Stomach smooth muscle (tissue), 2 donors: ENCODE measurements at regions not wholly inside any gene's neighbourhood (a gene's known extent, or its start where the extent isn't known, plus 50 kb on each side); places are given as distances from the start of the nearest gene placed in this dataset.

ENCODE experiments used
- H3K27ac ChIP-seq: one replicate; pipeline ENCODE4 v1.7.0; 2013; ENCODE audit warnings: mild to moderate bottlenecking, low read length, inconsistent platforms
- H3K27me3 ChIP-seq, 2 donors: one replicate each; pipeline ENCODE4 v1.7.0; 2013; ENCODE audit warnings: low read length in 2 of 2; ENCODE audit not compliant: insufficient read depth in 2 of 2, control insufficient read depth in 1 of 2
- H3K36me3 ChIP-seq, 2 donors: one replicate each; pipeline ENCODE4 v1.7.0; 2013; ENCODE audit warnings: low read length in 2 of 2; ENCODE audit not compliant: control insufficient read depth in 2 of 2, insufficient read depth in 2 of 2
- H3K4me1 ChIP-seq: one replicate; pipeline ENCODE4 v1.7.0; 2013; ENCODE audit warnings: low read length; ENCODE audit not compliant: control insufficient read depth, insufficient read depth
- H3K4me3 ChIP-seq, 2 donors: one replicate each; pipeline ENCODE4 v1.7.0; 2013; ENCODE audit warnings: low read length in 2 of 2
- H3K9ac ChIP-seq, 2 donors: one replicate each; pipeline ENCODE4 v1.7.0; 2013; ENCODE audit warnings: low read length in 2 of 2, mild to moderate bottlenecking in 1 of 2
- H3K9me3 ChIP-seq, 2 donors: one replicate each; pipeline ENCODE4 v1.7.0; 2013; ENCODE audit warnings: low read length in 2 of 2; ENCODE audit not compliant: control insufficient read depth in 2 of 2
- donor health status: healthy.
- donor health status: Pancreatic carcinoma.

- Histone ChIP-seq H3K27ac (no peak overlapping the region), H3K9me3 (no peaks in the 10 kb centered on the region), H3K36me3 (no peaks in the 10 kb centered on the region), H3K27me3 (no peaks in the 10 kb centered on the region), H3K4me1 (peaks cover 16% of the 10 kb centered on the region), H3K4me3 (no peak overlapping the region), H3K9ac (no peak overlapping the region)
Measured at GRCh38 chr1:207971331-207972219, 60.6 kb upstream of the CD34 start.

GRCh38 chr1:207970329-207971233 is 59.7 kb upstream of the CD34 start:
- Histone ChIP-seq H3K27me3 (no peaks in the 10 kb centered on the region), H3K4me1 (peaks cover 16% of the 10 kb centered on the region), H3K27ac (no peak overlapping the region), H3K9me3 (no peaks in the 10 kb centered on the region), H3K36me3 (no peaks in the 10 kb centered on the region), H3K4me3 (peak overlapping the region in 1 of 2 donors; percentile 15), H3K9ac (peak overlapping the region in 1 of 2 donors; percentile 13)

GRCh38 chr1:207969528-207969927 is 58.6 kb upstream of the CD34 start:
- Histone ChIP-seq H3K4me1 (peaks cover 16% of the 10 kb centered on the region), H3K9ac (no peak overlapping the region), H3K27me3 (no peaks in the 10 kb centered on the region), H3K9me3 (no peaks in the 10 kb centered on the region), H3K36me3 (no peaks in the 10 kb centered on the region), H3K27ac (no peak overlapping the region), H3K4me3 (no peak overlapping the region)

- Histone ChIP-seq H3K9me3 (no peaks in the 10 kb centered on the region), H3K27ac (no peak overlapping the region), H3K9ac (no peak overlapping the region), H3K4me1 (peaks cover 25% of the 10 kb centered on the region), H3K36me3 (no peaks in the 10 kb centered on the region), H3K27me3 (no peaks in the 10 kb centered on the region), H3K4me3 (no peak overlapping the region)
Measured at GRCh38 chr1:207968521-207969009, 57.6 kb upstream of the CD34 start.

- H3K9me3 ChIP-seq: no peaks in the 10 kb centered on the region
- H3K27me3 ChIP-seq: no peaks in the 10 kb centered on the region
- H3K9ac ChIP-seq: no peak overlapping the region
- H3K36me3 ChIP-seq: no peaks in the 10 kb centered on the region
- H3K4me1 ChIP-seq: peaks cover 32% of the 10 kb centered on the region
- no peak overlapping the region for H3K4me3 ChIP-seq
- no peak overlapping the region for H3K27ac ChIP-seq
Measured at GRCh38 chr1:207967703-207968102, 56.8 kb upstream of the CD34 start.

GRCh38 chr1:207966521-207966920 is 55.6 kb upstream of the CD34 start:
- no peak overlapping the region for H3K9ac ChIP-seq
- H3K9me3 ChIP-seq: no peaks in the 10 kb centered on the region
- no peak overlapping the region for H3K27ac ChIP-seq
- H3K36me3 ChIP-seq: no peaks in the 10 kb centered on the region
- peaks cover 32% of the 10 kb centered on the region for H3K4me1 ChIP-seq
- H3K4me3 ChIP-seq: no peak overlapping the region
- no peaks in the 10 kb centered on the region for H3K27me3 ChIP-seq

GRCh38 chr1:207965392-207966387 is 54.8 kb upstream of the CD34 start:
- H3K27me3 ChIP-seq: no peaks in the 10 kb centered on the region
- H3K9ac ChIP-seq: no peak overlapping the region
- H3K9me3 ChIP-seq: no peaks in the 10 kb centered on the region
- H3K36me3 ChIP-seq: no peaks in the 10 kb centered on the region
- H3K4me1 ChIP-seq: peaks cover 28% of the 10 kb centered on the region
- no peak overlapping the region for H3K27ac ChIP-seq
- no peak overlapping the region for H3K4me3 ChIP-seq

- peaks cover 34% of the 10 kb centered on the region for H3K4me1 ChIP-seq
- H3K36me3 ChIP-seq: no peaks in the 10 kb centered on the region
- H3K9ac ChIP-seq: peak overlapping the region in 1 of 2 donors; percentile 64
- H3K27ac ChIP-seq: peak overlapping the region; percentile 37
- no peaks in the 10 kb centered on the region for H3K9me3 ChIP-seq
- no peaks in the 10 kb centered on the region for H3K27me3 ChIP-seq
- peak overlapping the region in 1 of 2 donors; percentile 80 for H3K4me3 ChIP-seq
Measured at GRCh38 chr1:207964195-207964966, 53.5 kb upstream of the CD34 start.

GRCh38 chr1:207963427-207964194 is 52.7 kb upstream of the CD34 start:
- Histone ChIP-seq H3K36me3 (no peaks in the 10 kb centered on the region), H3K4me1 (peaks cover 41% of the 10 kb centered on the region), H3K27me3 (no peaks in the 10 kb centered on the region), H3K9ac (peak overlapping the region; percentile 59 to 81), H3K9me3 (no peaks in the 10 kb centered on the region), H3K4me3 (peak overlapping the region; percentile 79 to 80), H3K27ac (peak overlapping the region; percentile 94)
